NCI-H146 (cell line): ENCODE measurements at regions not wholly inside any gene's neighbourhood (a gene's known extent, or its start where the extent isn't known, plus 50 kb on each side); places are given as distances from the start of the nearest gene placed in this dataset.
A peak's percentile ranks its signal among the peaks of the same experiment; 100 is the strongest.
"Not testable (repeated sequence)": the region's sequence is repeated elsewhere in the genome, so short reads cannot be mapped to it uniquely, and the experiment has no call there.

Experiments used
- DNase-seq: peaks from one replicate; lab custom pipeline; 2025; lab: John Stamatoyannopoulos, UW

DNA sequence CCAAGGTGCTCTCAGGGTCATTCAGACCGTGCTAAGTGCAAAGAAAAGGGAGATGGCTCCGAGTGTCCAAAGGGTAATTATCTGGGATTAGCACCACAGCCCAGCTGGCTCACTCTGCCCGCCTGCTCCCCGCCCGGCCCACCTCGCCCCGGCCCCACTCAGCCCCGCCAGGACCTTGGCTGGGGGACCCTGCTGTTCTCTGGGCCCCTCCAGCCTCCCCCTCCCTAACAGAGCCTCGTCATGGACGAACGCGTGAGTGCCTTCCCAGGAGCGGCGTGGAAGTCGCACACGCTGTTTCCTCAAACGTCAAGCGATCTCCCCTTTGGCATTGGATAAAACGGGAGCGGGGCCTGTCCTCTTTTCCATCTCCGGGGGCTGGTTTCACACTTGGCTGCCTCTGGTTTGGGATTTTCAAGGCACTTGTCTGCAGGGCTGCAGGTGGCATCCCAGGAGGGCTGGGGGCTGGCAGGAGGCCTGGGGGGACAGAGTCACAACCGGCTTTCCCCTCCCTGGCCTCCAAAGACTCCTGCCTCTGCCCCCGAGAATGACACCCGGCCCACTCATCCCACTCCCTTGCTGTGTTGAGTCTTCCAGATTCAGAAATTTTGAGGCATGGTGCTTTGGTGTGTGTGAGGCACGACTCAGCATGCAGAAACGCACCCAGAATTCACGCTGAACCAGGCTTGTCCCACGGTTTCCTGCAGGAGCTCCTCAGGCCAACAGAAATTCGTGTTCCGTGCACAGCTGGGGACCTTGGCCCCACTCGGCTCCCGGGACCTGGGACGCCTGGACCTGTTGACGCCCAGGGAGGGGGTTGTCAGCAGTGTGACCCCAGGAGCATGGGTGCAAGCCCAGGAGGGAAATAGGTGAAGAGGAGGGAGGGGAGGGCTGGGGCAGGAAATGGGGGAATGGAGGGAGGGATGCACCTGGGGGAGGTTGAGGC is 110.0 kb downstream of the PDGFA start:
- no peak for DNase-seq

DNA sequence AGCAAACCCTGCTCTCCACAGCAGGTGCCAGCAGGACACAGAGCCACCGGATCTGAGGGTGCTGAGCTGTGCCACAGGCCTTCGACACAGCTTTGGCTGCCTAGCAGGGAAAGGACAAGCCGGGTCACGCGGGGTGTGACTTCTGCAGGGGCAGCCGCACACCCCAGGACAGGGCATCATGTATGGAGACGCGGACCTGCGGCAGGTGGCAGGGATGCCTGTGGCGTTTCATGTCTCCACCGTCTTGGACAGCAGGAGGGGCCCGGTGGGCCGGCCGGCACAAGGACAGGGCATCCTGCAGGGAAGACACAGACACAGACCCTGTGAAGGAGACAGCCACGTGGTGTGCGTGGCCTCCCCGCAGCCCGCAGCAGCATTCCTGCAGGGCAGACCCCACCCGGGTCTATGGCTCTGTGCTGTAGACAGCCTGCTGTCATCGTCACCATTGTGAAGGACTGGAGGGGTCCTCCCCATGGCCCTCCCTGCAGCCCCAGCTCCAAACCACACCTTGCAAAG is 109.2 kb downstream of the PDGFA start:
- DNase-seq, result no peak

DNA sequence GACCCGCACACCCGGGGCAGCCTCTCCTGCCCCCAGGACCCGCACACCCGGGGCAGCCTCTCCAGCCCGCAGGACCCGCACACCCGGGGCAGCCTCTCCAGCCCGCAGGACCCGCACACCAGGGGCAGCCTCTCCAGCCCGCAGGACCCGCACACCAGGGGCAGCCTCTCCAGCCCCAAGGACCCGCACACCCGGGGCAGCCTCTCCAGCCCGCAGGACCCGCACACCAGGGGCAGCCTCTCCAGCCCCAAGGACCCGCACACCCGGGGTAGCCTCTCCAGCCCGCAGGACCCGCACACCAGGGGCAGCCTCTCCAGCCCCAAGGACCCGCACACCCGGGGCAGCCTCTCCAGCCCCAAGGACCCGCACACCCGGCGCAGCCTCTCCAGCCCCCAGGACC is 108.5 kb downstream of the PDGFA start:
- DNase-seq, result not testable (repeated sequence)

DNA sequence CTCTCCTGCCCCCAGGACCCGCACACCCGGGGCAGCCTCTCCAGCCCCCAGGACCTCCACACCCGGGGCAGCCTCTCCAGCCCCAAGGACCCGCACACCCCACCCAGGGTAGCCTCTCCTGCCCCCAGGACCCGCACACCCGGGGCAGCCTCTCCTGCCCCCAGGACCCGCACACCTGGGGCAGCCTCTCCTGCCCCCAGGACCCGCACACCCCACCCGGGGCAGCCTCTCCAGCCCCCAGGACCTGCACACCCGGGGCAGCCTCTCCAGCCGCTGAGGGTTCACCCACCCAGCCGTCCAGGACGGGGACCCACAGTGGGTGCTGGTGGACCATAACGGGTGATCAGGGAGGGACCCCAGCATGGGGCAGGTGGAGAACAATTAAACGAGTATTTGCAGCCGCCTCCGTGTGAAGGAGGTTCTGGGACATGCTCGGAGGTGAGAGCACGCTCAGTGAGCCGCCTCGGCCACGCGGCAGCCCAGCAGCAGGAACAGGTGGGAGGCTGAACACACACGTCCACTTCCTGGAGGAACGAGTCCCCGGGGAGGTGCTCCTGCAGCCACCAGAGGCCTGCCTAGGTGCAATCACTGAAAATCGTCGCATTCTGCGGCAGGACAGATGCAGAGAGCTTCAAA is 107.9 kb downstream of the PDGFA start:
- no peak for DNase-seq

DNA sequence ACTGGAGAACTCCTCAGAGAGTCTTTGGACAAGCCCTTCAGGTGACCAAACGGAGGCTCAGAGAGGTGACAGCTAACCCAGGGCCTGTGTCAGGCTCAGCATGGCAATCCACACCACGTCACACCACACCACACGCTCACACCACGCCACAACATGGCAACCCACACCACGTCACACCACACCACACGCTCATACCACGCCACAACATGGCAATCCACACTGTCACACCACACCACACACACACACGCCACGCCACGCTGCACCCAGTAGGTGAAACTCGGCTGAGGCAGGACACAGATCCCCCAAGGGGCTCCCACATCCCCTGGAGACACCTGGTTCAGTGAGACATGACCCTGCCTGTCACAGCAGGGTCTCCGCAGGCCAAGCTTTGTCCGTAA is 107.3 kb downstream of the PDGFA start:
- DNase-seq, result no peak

DNA sequence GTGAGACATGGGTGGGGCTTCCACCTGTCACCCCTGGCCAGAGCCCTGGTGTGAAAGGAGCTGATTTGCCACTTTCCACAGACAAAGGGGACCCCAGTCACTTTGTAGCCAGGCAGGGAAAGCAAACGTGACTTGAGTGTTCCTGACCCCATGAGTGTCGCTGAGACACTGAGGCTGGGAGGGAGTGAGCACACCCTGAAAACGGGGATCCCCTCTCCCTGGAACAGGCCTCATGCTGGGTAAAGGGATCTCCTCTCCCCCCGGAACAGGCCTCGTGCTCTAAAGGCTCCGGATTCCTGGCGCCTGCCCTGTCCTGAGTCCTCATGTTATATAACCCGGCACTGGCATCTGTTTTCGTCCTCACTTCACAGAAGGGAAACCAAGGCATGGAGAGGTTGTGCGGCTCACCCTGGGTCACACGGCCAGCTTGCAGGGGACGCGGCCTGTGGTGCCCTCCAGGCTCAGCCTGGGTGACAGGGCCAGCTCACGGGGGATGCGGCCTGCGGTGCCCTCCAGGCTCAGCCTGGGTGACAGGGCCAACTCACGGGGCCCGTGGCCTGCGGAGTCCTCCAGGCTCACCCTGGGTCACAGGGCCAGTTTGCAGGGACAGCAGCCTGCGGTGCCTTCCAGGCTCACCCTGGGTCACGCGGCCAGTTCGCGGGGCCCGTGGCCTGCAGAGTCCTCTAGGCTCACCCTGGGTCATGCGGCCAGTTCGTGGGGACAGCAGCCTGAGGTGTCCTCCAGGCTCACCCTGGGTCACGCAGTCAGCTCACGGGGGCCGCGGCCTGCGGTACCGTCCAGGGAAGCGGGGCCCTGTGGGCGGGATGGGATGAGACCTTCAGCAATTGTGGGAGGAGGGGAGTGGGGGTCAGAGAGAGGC is 104.7 kb downstream of the PDGFA start:
- DNase-seq, result no peak

DNA sequence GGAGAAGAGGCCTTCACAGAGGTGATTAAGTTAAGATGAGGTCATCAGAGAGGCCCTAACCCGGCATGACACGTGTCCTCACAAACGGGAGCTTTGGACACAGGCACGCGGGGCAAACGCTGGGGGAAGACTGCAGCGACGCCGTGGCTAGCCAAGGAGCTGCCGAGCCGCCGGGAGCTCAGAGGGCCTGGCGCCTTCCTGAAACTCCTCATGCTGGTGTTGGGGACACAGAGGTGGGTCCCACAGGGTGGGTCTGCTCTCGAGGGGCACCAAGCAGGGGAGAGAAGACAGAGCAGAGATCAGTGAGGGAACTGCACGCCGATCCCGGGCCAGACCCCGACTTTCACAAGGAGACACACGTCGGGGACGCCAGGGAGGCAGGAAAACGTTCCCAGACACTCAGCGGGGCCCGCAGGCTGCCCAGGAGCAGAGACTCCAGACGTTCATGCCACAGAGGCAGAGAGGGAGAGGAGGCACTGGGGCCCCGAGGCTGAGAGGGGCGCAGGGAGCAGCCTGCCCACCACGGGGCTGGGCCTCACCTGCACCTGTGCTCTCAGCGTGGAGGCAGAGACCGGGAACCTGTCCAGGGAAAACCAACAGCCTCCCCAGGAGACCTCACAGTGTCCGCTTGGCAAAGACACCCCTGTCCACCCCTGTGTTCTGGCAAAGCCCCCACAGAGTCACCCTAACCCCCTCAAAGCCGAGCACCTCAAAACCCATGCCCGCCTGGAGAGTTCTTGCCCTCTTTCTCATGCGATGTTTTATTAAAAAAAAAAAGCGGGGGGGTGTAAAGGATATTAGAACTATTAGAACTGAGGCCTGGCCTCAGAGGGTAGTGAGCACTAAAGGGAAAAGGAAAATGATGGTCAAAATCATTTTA is 103.8 kb downstream of the PDGFA start:
- no peak for DNase-seq

DNA sequence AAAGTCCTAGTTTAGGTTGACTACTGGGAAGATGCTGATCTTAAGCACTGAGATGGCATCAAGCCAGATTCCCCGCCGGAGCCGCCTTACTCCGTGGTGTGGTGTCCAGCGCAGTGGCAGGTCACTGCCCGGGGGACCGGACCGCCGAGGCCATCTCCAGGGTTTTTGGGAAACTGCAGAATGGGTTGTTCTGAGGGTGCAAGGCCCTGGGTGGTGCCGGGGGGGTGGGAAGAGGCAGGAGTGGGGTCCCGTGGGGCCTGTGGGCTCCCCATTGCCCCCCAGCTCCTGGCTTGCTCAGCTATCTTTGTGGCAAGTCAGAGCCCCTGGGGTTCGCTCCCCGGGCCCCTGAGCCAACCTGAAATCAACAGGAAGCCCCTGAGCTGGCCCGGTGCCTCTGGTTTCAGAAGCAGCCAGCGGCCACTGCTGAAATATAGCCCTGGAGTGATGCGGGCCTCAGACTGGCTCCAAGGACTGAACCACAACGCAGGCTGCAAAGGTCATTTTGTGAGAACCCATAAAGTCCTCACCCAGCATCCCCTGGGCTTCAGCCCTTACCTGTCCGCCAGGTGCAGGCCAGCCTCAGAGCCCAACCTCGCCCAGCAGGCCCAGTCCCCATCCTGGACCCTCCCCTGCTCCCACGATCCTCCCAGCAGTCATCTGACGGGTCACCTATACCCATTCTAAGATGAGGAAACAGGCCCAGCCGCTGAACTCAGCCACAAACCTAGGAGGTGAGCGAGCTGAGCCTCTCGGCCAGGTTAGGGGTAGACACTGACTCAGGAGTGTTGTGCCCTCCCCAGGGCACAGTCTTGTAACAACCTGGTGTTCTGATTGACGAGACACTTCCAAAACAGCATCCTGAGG is 102.7 kb downstream of the PDGFA start:
- no peak for DNase-seq

DNA sequence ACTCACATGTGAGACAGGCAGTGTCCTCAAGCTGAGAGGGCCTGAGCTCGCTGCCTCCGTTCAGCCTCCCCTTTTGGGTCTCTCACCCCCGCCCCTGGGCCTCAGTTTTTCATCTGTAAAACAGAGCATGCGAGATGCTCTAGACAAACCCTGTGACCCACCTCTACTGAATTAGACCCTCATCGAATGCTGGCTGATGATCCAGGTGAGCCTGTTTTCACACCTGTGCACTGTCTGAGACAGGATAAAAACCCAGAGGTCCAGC is 102.1 kb downstream of the PDGFA start:
- no peak for DNase-seq

DNA sequence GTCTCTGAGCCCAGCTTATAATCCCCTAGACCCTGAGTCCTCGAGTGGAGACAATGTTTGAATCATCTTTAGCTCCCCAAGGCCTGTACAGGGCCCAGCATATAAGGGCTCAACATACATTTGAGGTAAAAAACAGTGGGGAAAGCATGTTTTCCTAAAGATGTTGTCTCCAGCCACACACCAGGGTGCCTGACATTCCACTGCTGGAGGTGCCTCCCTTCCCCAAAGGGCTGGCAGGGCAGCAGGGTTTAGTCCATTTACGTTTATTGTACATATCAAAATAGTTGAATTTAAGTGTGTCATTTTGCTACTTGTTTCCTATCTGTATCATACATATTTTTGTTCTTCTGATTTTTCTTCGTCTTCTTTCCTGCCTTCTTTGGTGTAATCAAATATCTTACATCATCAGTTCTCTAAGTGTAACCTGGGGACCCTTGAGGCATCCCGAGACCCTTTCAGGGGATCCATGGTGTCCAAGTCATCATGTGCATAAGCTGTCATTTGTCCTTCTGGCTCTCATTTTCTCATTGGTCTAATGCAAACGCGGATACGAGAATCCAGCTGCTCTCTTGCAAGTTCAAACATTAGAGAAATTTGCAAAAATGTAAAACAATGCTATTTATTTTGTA is 101.6 kb downstream of the PDGFA start:
- DNase-seq, result no peak

DNA sequence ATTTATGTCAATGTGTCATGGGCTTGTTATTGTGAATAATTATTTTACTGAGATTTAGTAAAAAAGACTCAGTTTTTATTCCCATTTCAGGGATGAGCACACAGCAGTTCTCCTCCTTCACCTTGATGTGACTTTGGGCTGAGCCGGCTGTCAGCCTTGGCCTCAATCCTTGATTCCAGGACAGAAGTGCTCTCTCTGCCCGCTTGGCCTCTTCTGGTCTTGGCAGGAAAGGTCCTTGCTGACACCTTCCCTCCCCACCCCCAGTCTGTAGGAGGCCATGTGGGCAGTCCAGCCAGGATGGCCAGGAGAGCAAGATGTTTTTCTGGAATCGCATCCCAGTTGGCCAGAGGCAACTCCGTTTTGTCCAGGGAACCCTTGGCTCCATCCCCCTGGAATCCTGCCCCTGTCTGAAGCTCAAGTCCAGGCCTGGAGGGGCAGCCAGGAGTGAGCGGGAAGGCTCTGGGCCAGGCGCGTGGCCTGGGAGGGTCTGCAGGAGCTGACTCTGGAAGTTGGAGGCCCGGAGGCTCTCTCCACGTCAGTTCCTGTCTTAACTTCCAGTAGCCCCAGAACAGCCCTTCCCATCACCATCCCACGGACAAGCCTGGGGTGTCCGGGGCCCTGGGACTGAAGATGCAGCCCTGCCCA is 100.9 kb downstream of the PDGFA start:
- DNase-seq, result no peak

DNA sequence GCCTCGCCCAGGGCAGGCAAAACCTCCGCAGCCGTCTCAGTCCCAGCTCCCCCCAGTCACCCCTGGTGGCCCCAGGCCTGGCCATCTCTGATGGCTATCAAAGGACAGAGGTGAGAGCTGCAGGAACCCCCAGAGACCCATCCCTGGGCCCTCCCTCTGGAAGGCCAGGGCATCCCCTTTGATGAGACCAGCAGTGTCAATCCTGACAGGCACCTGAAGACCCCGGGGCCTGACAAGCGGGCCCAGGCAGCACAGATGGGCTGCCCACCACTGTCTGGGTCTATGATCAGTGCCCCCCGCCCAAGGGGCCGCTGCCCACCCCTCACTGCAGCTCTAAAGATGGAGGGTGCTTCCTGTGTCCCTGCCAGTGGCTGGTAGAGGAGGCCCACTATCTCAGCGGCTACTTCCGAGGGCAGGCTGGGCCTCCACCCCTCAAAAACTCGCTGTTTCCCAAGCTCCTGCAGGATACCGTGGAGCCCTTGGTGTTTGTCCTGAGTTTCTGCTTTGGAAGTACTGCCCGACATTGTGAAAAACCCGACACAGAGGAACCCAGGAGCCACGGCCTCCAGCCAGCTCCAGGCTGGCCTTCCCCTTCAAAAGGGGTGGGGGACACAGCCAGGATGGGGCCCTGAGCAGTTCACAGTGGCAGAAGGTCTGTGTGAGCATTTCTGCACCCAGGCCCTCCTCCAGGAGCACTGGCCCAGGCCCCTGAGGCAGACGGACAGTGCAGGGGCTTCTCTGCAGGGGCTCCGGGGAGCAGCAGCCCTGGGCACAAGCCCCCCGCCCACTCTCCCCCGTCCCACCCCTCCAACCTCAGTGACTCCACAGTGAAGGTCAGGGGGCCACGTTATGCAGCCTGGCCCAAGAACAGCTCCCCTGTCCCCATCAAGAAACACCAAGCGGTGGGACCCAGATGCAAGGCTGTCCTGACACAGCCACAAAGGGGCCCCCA is 99.2 kb downstream of the PDGFA start:
- DNase-seq, result no peak

DNA sequence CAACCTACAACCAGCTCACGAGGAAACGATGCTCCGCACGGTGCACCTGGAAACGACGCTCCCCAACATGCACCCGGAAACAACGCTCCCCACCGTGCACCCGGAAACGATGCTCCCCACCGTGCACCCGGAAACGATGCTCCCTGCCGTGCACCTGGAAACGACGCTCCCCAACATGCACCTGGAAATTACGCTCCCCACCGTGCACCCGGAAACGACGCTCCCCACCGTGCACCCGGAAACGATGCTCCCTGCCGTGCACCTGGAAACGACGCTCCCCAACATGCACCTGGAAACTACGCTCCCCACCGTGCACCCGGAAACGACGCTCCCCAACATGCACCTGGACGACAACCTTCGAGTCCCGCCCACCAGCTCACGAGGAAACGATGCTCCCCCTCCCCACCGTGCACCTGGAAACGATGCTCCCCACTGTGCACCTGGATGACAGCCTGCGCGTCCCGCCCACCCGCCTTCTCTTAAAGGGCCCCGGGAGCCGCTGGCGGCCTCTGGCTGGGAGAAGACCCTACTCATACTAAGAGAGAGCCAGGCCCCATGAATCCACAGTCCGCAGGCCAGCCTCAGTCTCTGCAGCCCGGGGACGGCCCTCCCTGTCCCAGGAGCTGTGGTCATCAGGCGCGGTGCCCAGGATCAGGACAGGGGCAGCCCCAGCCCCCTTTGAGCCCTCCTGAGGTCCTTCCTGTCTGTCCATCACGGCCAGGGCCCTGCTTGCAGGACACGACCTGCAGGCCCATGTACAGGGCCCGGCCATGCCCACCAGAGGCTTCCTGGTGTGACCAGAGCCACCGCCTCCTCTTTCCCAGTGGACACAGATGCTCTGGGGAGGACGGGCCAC is 98.3 kb downstream of the PDGFA start:
- DNase-seq, result peak; percentile 40

DNA sequence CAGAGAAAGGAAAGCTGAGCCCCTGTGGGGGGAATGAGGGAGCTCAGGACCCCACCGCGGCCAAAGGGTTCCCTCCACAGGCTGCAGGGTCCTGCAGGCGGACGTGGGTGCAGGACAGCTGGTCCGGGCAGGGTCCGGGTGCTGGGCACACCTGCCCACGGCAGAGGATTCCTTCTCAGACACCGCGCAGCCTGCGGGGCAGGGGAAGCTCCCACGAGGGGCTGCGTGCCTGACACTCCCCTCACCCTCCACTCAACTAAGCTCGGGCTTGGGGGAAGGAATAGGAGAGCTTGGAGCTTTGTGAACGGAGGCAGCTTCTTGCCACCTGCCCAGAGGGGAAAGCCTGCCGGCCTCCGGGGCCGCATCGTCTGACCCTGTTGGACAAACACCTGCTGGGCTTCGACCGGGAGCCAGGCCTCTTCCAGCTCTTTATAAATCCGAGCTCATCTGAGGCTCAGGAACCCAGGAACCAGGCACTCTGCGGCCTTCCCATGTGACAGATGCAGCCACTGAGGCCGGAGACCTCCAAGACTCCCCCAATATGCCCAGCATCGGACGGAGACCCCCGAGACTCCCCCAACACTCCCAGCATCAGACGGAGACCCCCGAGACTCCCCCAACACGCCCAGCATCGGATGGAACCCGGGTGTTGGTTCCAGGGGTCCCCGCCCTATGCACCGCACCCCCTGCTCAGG is 97.3 kb downstream of the PDGFA start:
- no peak for DNase-seq

DNA sequence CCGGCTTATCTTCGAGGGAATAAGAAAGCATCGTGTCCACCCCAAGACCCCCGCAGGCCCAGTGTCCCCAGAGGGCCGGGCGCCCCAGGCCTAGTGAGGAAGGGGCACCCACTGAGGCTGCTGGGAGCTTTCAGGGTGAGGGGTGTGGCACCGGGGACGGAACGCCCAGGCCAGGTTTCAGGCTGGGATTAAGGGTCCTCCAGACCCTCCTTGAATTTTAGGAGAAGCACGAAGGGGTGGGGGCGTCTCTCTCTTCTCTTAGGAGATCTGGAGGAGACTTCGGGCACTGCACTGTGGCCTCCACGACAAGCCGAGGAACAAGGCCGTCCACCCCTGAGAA is 96.8 kb downstream of the PDGFA start:
- no peak for DNase-seq

DNA sequence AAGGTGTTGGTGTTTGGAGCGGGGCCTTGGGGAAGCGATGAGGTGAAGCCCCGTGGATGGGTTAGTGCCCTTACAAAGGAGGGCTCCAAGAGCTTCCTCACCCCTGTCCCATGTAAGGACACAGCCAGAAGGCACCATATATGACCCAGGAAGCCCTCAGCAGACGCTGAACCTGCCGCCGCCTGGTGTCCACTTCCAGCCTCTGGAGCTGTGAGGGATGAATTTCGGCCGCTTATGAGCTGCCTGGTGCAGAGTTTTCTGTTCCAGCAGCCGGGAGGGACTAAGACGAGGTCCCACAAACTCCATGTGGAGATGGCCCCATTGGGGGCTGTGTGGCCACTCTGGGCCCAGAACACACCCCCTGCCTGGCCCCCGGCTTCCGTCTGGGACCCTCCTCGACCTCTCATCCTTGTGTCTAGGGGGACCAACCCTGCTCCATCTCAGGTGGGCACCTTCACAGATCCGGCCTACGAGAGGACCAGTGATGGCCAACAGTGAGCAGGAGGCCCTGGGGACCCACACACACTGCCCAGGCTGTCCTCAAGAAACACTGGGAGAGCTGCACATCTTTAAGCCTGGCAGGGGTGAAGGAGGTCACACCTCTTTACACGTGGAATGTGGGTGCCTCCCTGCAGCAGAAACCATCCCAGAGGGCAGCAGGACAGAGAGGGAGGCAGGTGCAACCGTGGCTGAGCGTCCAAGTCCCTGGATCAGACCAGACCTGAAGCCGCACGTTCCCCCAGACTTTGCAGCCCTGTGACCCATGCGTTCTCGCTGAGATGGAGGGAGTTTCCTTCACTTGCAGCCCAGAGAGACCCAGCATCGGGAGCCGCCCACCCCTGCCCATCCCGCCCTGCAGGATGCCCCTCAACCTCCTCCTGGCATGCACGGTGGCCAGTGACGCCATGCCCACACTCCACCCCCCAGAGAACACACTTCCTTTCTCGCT is 96.1 kb downstream of the PDGFA start:
- DNase-seq, result no peak
